ENCODE measurements at regions not wholly inside any gene's neighbourhood (a gene's known extent, or its start where the extent isn't known, plus 50 kb on each side); places are given as distances from the start of the nearest gene placed in this dataset.

DNA sequence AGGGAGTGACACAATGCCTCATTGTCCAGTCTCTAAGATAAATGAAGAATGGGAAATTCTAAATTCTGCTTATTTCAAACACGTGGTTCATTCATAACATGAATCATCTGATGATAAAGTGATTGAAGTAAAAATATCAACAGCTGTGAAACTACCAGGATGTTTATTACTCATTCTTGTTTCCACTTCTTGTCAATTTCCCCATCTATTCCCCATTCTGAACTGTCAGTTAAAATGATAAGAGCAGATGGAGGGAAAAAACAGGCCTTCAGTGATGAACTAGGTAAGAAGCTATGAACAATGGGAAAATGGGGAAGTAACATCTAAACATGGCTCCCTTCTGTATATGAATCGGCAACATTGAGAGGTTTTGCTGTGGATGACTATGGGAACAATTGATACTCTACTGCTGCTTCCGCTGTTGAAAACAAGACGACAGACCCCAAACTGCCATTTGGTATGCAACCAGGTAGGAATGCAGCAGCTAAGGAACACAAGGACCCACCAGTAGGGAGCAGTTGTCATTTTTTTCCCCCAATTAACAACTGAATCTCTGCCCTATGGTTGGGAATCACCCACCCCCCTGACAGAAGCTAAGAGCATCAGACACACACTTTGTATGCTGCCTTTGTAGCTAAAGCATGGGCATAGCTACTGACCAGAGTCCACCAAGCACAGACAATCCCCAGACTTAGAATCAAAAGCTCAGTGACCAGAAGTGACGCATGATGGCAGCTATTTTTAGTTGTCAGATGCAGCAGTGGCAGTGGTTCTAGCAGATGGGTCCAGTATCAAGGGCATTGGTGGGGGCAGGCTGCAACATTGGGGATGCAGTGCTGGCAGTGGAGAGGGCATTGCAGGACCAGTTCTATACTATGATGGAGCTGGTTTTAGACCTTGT is 52.9 kb upstream of the ZNF366 start:
- H3K27ac ChIP-seq: no peak overlapping the region
- no peaks in the 10 kb centered on the region for H3K36me3 ChIP-seq
- H3K27me3 ChIP-seq: no peaks in the 10 kb centered on the region
- no peaks in the 10 kb centered on the region for H3K9me3 ChIP-seq
- no peak for DNase-seq
- no peaks in the 10 kb centered on the region for H3K4me1 ChIP-seq
- no peak overlapping the region for H3K4me3 ChIP-seq
- no peak for TF ChIP-seq POLR2A (IDR thresholded peaks at IDR 0.05)
- TF ChIP-seq, protein P1, sequence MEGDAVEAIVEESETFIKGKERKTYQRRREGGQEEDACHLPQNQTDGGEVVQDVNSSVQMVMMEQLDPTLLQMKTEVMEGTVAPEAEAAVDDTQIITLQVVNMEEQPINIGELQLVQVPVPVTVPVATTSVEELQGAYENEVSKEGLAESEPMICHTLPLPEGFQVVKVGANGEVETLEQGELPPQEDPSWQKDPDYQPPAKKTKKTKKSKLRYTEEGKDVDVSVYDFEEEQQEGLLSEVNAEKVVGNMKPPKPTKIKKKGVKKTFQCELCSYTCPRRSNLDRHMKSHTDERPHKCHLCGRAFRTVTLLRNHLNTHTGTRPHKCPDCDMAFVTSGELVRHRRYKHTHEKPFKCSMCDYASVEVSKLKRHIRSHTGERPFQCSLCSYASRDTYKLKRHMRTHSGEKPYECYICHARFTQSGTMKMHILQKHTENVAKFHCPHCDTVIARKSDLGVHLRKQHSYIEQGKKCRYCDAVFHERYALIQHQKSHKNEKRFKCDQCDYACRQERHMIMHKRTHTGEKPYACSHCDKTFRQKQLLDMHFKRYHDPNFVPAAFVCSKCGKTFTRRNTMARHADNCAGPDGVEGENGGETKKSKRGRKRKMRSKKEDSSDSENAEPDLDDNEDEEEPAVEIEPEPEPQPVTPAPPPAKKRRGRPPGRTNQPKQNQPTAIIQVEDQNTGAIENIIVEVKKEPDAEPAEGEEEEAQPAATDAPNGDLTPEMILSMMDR (IDR thresholded peaks at IDR 0.05): no peak

DNA sequence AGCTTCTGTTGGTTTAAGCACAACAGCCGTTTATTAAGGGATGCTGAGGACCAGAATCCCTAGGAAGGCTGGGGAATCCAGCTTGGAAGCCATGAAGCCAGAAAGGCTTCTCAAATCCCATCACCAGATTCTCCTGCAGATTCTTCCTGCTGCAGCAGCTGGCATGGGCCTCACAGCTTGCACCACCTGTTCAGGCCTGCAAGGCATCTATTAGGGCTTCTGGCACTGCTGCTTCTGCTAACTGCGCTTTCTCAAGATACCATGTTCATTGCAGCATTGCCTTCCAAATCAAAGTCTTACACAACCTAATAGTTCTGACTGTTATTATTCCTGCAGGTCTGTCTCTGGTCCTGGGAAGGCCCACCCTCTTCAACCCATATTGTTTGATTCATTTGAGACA is 51.2 kb upstream of the ZNF366 start:
- no peak overlapping the region for H3K27ac ChIP-seq
- no peaks in the 10 kb centered on the region for H3K36me3 ChIP-seq
- TF ChIP-seq, protein P1 (IDR thresholded peaks at IDR 0.05): no peak
- no peak for TF ChIP-seq POLR2A (IDR thresholded peaks at IDR 0.05)
- DNase-seq: no peak
- H3K27me3 ChIP-seq: no peaks in the 10 kb centered on the region
- no peak overlapping the region for H3K4me3 ChIP-seq
- H3K4me1 ChIP-seq: no peaks in the 10 kb centered on the region
- no peaks in the 10 kb centered on the region for H3K9me3 ChIP-seq

DNA sequence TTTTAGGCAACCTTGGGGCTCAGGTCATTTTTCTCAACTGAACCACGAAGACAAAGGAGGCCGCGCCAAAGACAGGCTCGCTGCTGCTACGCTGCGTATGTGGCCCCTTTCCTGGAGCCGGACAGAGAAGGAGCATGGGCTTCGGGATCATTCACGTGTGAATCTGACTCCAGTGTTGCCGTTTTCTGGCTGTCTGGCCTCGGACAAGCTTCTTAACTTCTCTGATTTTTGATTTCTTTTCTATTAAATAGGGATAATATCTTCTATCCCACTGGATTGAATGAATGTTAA is 50.8 kb upstream of the ZNF366 start:
- H3K4me3 ChIP-seq: no peak overlapping the region
- H3K4me1 ChIP-seq: no peaks in the 10 kb centered on the region
- H3K9me3 ChIP-seq: no peaks in the 10 kb centered on the region
- peak overlapping the region in 1 of 4 donors; percentile 65 for H3K27ac ChIP-seq
- DNase-seq: no peak
- no peak for TF ChIP-seq POLR2A (IDR thresholded peaks at IDR 0.05)
- TF ChIP-seq, protein P1 (IDR thresholded peaks at IDR 0.05): no peak
- H3K36me3 ChIP-seq: no peaks in the 10 kb centered on the region
- H3K27me3 ChIP-seq: no peaks in the 10 kb centered on the region

DNA sequence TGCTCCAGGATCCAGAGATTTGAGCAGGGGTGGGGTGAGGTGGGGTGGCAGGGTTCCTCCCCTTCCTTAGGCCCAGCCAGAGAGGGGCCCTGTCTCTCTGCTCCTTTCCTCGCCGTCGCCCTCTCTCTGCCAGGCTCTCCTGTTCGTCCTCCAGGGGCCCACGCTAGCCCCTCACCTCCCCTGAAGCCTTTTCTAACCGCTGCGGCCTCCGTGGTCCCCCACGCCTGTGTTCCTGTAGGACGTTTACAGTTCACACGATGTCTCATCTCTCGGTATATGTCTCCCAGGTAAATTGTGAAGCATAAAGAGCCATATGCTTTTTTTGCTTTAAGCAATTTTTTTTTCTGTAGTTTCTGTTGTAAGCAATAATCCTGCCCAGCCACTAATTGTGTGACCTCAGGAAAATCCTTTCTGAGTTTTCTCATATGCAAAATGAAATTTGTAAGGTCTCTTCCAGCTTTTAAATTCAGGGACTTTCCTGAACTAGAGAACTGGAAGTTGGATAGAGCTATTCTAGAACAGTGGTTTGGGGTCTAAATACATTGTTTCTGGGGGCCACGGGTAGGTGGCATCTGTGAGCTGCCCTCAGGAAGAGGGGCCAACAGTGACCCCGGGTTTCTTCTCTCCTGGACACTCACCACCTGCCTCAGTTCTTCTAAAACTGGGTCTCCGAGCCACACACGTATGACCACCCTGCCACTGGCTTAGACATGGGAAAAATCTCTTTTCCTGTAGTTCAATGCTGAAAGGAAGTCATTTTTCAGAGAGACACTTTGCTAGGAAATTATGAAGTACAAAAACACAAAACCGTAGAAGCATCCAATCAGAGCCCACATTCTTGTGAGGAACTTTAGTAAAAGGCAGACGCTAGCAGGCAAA is 50.2 kb upstream of the ZNF366 start:
- H3K4me1 ChIP-seq: no peaks in the 10 kb centered on the region
- H3K27ac ChIP-seq: peak overlapping the region; percentile 13 to 65 (median 59)
- H3K4me3 ChIP-seq: peak overlapping the region; percentile 29 to 55 (median 44)
- DNase-seq: no peak
- TF ChIP-seq POLR2A (IDR thresholded peaks at IDR 0.05): no peak
- TF ChIP-seq, protein P1 (IDR thresholded peaks at IDR 0.05): no peak
- H3K36me3 ChIP-seq: no peaks in the 10 kb centered on the region
- no peaks in the 10 kb centered on the region for H3K27me3 ChIP-seq
- no peaks in the 10 kb centered on the region for H3K9me3 ChIP-seq

Measured in Peyer's patch (tissue), 4 donors.